SK-N-SH (cell line): ENCODE measurements at regions not wholly inside any gene's neighbourhood (a gene's known extent, or its start where the extent isn't known, plus 50 kb on each side); places are given as distances from the start of the nearest gene placed in this dataset.

ENCODE experiments used
- CTCF ChIP-seq: fragments of 200-600 bp; sonication (generic); IDR thresholded peaks from 2 replicates; pipeline ENCODE4 v1.6.1; 2017; ENCODE audit warnings: antibody characterized with exemption, mild to moderate bottlenecking, moderate library complexity
- EP300 ChIP-seq, 2 experiments: IDR thresholded peaks; 2 replicates each; pipeline versions ENCODE4 v1.4.0 to v1.6.1; 2012; ENCODE audit warnings: borderline replicate concordance in 1 of 2, low read depth in 1 of 2, low read length in 1 of 2
- FOXM1 ChIP-seq: IDR thresholded peaks from 2 replicates; pipeline ENCODE4 v1.4.0; 2012; ENCODE audit warnings: low read depth, mild to moderate bottlenecking
- NRF1 ChIP-seq: IDR thresholded peaks from 2 replicates; pipeline ENCODE4 v1.6.1; 2012; ENCODE audit warnings: low read depth, mild to moderate bottlenecking, low read length
- POLR2AphosphoS5 ChIP-seq: IDR thresholded peaks from 2 replicates; pipeline ENCODE4 v1.6.1; 2012; ENCODE audit warnings: low read depth, low read length
- RAD21 ChIP-seq: IDR thresholded peaks from 2 replicates; pipeline ENCODE4 v1.6.1; 2012; ENCODE audit warnings: mild to moderate bottlenecking, low read length
- RCOR1 ChIP-seq: fragments of 150-350 bp; IDR thresholded peaks from 2 replicates; pipeline ENCODE4 v1.6.1; 2017; ENCODE audit warnings: antibody characterized with exemption, low read length
- RFX5 ChIP-seq: IDR thresholded peaks from 2 replicates; pipeline ENCODE4 v1.6.1; 2012; ENCODE audit warnings: mild to moderate bottlenecking, improper control_type of control experiment, low read length
- SIN3A ChIP-seq: IDR thresholded peaks from 2 replicates; pipeline ENCODE4 v1.6.1; 2012; ENCODE audit warnings: low read depth, mild to moderate bottlenecking, low read length, moderate library complexity, borderline replicate concordance
- TCF12 ChIP-seq: IDR thresholded peaks from 2 replicates; pipeline ENCODE4 v1.4.0; 2012
- USF1 ChIP-seq: IDR thresholded peaks from 2 replicates; pipeline ENCODE4 v1.4.0; 2012; ENCODE audit warnings: low read depth, borderline replicate concordance

DNA sequence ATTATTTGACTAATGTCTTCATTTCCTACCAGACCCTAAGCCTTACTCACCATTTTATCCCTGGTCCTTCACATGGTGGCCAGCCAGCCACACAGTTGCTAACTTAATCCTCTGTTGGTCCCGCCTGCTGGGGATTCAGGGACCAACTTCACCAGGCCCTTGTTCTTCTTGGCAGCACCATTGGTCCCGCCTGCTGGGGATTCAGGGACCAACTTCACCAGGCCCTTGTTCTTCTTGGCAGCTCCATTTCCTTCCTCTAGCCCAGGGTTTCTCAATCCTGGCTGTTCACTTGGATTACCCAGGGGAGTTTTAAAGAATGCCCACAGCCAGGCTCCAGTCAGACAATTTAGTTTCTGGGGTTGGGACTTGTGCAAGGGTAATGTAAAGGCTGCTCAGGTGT lies 233.1 kb upstream of the CSF3R start:
- TF ChIP-seq CTCF = no peak
- TF ChIP-seq TCF12 = no peak
- TF ChIP-seq POLR2AphosphoS5 = no peak
- TF ChIP-seq RAD21 = no peak
- no peak for TF ChIP-seq NRF1
- no peak for TF ChIP-seq SIN3A
- TF ChIP-seq USF1 = no peak
- no peak for TF ChIP-seq EP300 (IDR thresholded peaks at IDR 0.05; ENCODE audit: borderline replicate concordance in 1 of 2, low read depth in 1 of 2, low read length in 1 of 2)
- no peak for TF ChIP-seq RCOR1
- no peak for TF ChIP-seq FOXM1
- TF ChIP-seq RFX5 = no peak
